Large intestine (tissue), 3 donors: ENCODE measurements at regions not wholly inside any gene's neighbourhood (a gene's known extent, or its start where the extent isn't known, plus 50 kb on each side); places are given as distances from the start of the nearest gene placed in this dataset.

Experiments used
- DNase-seq, 2 donors: peaks; one replicate each; pipeline versions ENCODE4 v3.0.0 to v3.0.0-alpha.2; 2013
- H3K27ac ChIP-seq: one replicate; pipeline ENCODE4 v1.5.1; 2013; ENCODE audit warnings: low read length
- H3K27me3 ChIP-seq: 2 replicates; pipeline ENCODE4 v1.6.1; 2013; ENCODE audit warnings: low read length; ENCODE audit not compliant: control insufficient read depth, insufficient read depth
- H3K36me3 ChIP-seq: 2 replicates; pipeline ENCODE4 v1.6.1; 2013; ENCODE audit warnings: low read length; ENCODE audit not compliant: control insufficient read depth, insufficient read depth
- H3K4me1 ChIP-seq: one replicate; pipeline ENCODE4 v1.6.1; 2013; ENCODE audit warnings: low read length; ENCODE audit not compliant: control insufficient read depth, insufficient read depth
- H3K4me3 ChIP-seq: one replicate; pipeline ENCODE4 v1.5.1; 2013; ENCODE audit warnings: low read length
- H3K9me3 ChIP-seq: one replicate; pipeline ENCODE4 v1.6.1; 2013; ENCODE audit warnings: mild to moderate bottlenecking, low read depth, low read length, moderate library complexity; ENCODE audit not compliant: control insufficient read depth
- WGBS: methylation state at CpG from one replicate; pipeline ENCODE4 v1.1.5; 2013; ENCODE audit warnings: low lambda C conversion rate; ENCODE audit not compliant: insufficient coverage; 5-methylcytosine and 5-hydroxymethylcytosine counted together

- Histone ChIP-seq H3K9me3 (no peaks in the 10 kb centered on the region), H3K27ac (peak overlapping the region; percentile 79), H3K27me3 (no peaks in the 10 kb centered on the region), H3K4me1 (peaks cover 14% of the 10 kb centered on the region), H3K36me3 (no peaks in the 10 kb centered on the region), H3K4me3 (no peak overlapping the region)
- peak; percentile 93 to 99 for DNase-seq
- no CpG with 5 or more reads among the region's 16 CpGs for WGBS
Measured at GRCh38 chr21:17462276-17462981, 50.4 kb upstream of the CXADR start.
